ENCODE measurements at regions not wholly inside any gene's neighbourhood (a gene's known extent, or its start where the extent isn't known, plus 50 kb on each side); places are given as distances from the start of the nearest gene placed in this dataset.

DNA sequence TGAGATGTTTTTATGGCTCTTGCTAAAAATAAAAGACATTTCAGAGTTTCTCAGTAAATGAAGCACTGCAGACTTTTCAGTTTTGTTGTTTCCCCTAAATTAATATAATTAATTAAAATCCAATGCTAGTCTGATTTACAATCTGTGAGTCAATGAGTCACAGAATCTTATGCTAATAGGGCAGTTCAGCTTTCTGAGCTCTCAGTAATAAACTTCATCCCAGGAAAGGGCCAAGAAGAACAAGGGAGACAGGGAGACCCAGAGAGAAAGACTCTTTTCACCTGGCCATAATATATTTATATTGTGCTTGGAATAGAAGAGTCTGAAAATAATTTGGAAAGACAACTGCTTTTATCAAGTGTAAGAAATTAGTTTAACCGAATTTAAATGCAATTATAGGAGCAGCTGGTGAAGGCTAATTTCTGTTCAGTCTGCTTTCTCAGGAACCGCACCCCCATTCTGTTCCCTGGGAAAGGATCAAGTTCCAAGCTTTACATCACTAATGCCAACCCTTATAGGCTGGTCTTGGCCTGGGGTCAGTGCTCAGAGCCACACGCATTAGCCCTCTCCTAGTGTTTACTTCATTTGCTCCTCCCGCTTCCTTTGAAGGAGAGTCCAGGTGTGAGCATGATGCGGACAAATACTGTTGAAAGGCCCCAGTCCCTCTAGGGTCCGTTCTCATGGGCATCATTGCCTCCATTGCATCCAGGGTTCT is 145.6 kb downstream of the ZBTB18 start:
- no peak for DNase-seq

DNA sequence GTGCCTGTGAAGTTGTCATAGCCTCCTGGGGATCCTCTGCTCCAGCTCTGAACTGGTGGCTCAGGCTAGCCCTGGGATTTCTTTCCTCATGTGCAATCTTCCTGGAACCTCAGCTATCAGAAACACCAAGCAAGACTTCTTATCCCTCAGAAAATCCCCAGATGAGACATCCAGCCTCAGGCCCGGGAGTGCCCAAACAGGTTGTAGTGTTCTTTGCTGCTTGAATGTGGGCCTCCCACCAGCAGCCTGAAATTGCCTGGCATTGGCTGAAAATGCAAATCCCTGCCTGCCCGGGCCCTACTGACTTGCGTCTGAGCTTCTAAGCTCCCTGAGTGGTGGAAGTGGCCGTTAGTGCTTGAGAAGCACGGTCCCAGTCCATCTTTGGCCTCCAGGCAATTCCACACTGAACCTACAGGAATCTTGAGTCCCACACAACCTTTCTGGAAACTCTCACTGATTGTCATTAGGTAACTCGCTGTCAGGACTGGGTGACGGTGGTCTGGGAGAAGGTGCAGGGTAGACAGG is 146.8 kb downstream of the ZBTB18 start:
- DNase-seq: no peak
- TF ChIP-seq POLR2A (IDR thresholded peaks at IDR 0.05; ENCODE audit: low read length) (no peak), GATA1 (IDR thresholded peaks at IDR 0.05; ENCODE audit: low read depth, low read length) (no peak)

More for the DNA sequence above, 145.6 kb downstream of the ZBTB18 start:
- TF ChIP-seq GATA1 (IDR thresholded peaks at IDR 0.05; ENCODE audit: low read depth, low read length) (no peak), POLR2A (IDR thresholded peaks at IDR 0.05; ENCODE audit: low read length) (no peak)

DNA sequence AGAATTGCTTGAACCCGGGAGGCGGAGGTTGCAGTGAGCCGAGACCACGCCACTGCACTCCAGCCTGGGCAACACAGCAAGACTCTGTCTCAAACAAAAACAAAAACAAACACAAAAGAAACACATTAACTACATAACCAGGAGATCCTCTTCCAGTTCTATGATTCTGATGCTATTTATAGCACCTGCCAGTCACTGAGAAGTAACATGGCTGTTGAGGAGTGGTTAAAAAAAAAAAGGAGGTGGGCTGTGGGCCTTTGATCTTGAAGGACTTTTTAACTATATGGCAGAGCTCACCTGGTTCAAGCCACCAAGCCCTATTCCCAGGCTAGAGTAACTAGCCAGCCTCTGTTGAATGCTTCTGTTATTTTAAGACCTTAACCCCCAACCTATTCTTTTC is 148.8 kb downstream of the ZBTB18 start:
- DNase-seq: no peak
- TF ChIP-seq GATA1 (IDR thresholded peaks at IDR 0.05; ENCODE audit: low read depth, low read length) (no peak), POLR2A (IDR thresholded peaks at IDR 0.05; ENCODE audit: low read length) (no peak)

DNA sequence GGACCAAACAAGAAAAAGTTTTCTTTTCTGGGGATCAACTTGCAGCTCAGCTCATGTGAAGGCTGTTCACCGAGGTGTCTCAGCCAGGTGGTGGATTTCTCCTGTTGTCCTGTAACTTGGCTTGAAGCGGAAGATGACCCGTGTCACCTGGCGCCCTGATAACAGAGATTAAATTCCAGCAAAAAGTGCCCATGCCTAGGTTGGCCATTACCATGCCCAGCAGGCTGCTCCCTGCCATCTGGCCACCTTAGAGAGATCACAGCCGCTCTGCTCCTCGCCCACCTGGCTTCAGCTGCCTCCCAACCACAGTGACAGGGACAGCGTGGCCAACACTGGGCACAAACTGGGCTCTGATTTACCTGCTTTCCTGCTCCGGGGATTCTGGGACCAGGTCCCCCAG is 149.5 kb downstream of the ZBTB18 start:
- DNase-seq: no peak
- no peak for TF ChIP-seq GATA1 (IDR thresholded peaks at IDR 0.05; ENCODE audit: low read depth, low read length)
- TF ChIP-seq POLR2A (IDR thresholded peaks at IDR 0.05; ENCODE audit: low read length): no peak

DNA sequence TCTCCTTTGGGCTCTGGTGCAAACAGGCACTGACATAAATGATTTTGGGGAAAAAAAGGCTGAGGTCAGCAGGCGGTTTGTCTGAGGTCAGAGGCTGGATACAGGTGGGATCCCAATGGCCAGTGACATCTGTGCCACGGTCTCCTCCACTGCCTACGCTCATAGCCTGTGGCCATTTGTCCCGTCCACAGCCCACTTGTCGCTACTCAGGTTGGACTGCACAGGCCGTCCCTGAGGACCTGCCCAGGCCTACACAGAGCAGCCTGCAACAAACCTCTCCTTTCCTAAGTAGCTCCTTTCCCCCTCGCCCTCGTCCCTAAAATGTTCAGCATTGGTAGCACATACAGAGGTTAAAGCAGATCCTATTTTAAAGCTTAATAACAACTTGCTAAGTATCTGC is 150.7 kb downstream of the ZBTB18 start:
- no peak for TF ChIP-seq GATA1 (IDR thresholded peaks at IDR 0.05; ENCODE audit: low read depth, low read length)
- no peak for TF ChIP-seq POLR2A (IDR thresholded peaks at IDR 0.05; ENCODE audit: low read length)
- DNase-seq: no peak

DNA sequence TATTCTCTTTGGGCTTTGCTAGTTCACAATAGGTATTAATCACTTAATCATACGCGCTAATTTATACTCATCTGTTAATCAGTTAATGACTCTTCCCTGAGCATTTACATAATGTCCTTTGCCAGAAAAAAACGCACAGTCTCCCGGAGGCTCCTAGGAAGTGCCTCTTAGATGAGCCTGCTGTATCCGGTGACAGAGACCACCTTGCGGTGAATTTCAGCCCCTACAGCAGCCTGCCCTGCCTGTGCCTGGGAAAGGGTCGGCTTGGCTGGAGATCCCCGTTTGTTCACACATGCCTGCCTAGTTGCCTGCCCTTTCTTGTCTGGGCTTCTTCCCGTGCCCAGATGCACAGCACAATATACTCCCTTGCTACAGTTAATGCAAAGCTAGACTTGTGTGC is 152.9 kb downstream of the ZBTB18 start:
- DNase-seq: no peak
- TF ChIP-seq GATA1 (IDR thresholded peaks at IDR 0.05; ENCODE audit: low read depth, low read length) (no peak), POLR2A (IDR thresholded peaks at IDR 0.05; ENCODE audit: low read length) (no peak)

DNA sequence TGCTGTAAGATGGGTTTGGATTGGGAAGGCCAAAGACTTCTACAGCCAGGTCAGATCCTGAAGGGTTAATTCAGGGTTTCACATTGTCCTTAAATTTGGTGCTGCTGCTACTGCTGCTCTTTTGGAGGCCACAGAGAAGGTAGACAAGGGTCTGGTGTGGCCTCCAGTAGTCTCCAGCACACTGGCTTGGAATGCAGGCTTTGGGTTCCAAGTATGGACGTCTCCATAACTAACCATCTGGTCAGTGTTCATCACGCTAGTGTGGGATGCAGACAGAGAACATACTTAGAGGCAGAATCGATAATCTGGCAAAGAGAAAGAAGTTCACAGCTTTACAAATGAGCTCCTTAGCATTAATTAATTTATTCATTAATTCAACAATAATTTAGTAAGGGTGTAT is 154.1 kb downstream of the ZBTB18 start:
- DNase-seq: no peak
- TF ChIP-seq GATA1 (IDR thresholded peaks at IDR 0.05; ENCODE audit: low read depth, low read length): no peak
- no peak for TF ChIP-seq POLR2A (IDR thresholded peaks at IDR 0.05; ENCODE audit: low read length)

DNA sequence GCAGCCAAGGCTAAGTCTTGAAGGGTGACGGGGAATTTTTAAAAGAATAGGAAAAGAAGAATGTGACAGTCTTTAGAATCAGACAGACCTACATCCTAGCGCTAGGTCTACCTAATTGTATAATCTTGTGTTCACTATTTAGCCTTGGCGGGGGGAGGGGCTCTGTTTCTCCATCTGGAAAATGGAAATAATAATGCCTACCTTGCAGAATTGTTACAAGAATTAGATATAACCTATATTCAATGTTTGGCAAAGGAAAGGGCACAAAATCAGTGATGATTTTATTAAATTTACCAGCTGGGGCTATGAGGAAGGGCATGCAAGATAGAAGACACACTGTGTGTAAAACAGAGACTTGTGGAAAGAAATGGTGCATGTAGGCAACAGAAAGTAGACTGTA is 154.8 kb downstream of the ZBTB18 start:
- DNase-seq: no peak

DNA sequence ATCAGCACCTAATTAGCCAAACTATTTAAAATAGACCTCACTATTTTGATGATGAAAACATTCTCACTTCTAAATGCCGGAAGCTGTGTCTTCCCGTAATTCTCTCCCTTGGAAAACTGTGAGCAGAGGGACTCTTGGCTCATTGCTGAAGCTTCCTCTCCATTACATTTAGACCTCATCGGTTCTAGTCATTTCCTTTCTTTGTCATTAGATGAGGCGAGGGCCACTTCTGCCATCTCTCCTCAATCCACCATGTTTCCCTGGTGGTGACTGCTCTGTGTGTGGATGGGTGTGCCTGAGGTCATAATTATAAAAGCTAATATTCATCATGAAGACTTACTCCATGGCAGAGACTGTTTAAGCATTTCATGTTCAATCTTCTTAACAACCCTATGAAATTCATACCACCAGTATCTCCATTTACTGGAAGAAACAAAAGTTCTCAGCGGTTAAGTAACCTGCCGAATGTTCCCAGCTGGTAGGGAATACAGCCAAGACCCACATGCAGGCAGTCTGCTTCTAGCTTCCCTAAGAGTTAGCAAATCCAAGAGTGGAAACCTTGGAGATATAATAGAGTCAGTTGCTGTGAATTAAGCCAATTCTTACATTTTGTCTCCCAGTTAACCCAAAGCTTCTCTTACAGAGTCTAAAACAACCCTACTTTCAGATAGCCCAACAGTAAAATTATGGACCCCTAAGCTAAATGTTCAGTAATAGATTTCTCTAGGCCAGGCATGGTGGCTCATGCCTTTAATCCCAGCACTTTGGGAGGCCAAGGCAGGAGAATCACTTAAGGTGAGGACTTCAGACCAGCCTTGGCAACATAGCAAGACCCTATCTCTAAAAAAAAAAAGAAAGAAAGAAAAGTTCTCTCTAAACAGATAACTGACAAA is 156.2 kb downstream of the ZBTB18 start:
- TF ChIP-seq GATA1 (IDR thresholded peaks at IDR 0.05; ENCODE audit: low read depth, low read length) (no peak), POLR2A (IDR thresholded peaks at IDR 0.05; ENCODE audit: low read length) (no peak)
- DNase-seq: no peak

More for the DNA sequence above, 154.8 kb downstream of the ZBTB18 start:
- TF ChIP-seq POLR2A (IDR thresholded peaks at IDR 0.05; ENCODE audit: low read length) (no peak), GATA1 (IDR thresholded peaks at IDR 0.05; ENCODE audit: low read depth, low read length) (no peak)

DNA sequence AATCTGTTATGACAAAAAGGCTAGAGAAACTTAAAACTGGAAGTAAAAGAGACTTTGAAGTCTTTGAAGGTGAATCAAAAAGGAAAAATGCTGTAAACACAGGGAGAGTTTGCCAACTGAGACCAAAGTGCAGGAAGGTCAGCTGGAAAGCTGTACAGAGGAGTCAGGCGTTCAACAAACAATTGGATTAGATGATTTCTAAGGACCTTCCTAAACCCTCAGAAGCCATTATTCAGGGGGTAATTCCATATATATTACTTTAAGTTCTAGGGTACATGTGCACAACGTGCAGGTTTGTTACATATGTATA is 156.8 kb downstream of the ZBTB18 start:
- TF ChIP-seq POLR2A (IDR thresholded peaks at IDR 0.05; ENCODE audit: low read length): no peak
- no peak for TF ChIP-seq GATA1 (IDR thresholded peaks at IDR 0.05; ENCODE audit: low read depth, low read length)
- no peak for DNase-seq

DNA sequence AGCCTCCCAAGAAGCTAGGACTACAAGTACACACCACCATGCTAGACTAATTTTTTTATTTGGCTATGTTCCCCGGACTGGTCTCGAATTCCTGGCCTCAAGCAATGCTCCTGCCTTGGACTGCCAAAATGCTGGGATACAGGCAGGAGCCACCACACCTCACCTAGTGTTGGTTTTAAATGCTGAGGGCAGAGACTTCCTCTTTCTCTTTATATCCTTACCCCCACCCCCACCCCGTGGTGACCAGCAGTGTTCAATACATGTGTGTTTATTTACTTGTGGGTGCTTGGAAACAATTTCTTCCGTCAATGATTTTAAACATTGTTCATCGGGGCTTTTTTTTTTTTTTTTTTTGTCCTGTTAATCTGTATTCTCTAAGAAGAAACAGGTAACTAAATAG is 158.9 kb downstream of the ZBTB18 start:
- no peak for TF ChIP-seq GATA1 (IDR thresholded peaks at IDR 0.05; ENCODE audit: low read depth, low read length)
- TF ChIP-seq POLR2A (IDR thresholded peaks at IDR 0.05; ENCODE audit: low read length): no peak
- DNase-seq: no peak

DNA sequence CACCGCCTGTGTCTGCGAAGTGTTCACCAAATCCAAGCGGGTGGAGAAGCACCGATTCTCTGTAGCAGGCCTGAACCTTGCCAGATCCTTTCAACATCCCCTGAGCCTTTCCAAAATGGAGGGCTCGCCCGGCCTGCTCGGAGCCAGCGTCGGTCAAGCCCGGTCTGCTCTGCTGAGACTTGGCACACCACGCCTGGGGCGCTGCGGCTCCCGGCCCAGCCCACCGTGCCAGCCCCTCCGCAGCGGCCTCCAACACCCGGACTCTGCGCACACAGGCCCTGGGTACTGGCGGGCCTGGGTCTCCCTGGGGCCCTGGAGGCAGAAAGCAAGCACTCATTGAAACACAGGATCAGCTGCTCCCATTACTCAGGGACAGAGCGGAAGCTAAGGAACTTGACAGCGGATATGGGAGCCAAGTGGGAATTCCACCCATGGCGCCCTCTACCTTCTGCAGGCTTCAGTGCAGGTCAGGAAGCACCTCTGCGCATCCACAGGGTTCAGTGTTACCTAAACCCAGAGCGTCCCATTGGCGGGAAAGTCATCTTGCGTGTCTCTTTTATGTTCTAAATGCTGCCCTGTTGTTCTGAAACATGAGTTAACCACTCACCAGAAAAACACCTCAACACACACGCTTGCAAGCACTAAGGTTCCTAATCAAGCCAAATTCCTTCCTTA is 159.9 kb downstream of the ZBTB18 start:
- DNase-seq: no peak
- TF ChIP-seq GATA1 (IDR thresholded peaks at IDR 0.05; ENCODE audit: low read depth, low read length): no peak
- TF ChIP-seq POLR2A (IDR thresholded peaks at IDR 0.05; ENCODE audit: low read length): no peak

DNA sequence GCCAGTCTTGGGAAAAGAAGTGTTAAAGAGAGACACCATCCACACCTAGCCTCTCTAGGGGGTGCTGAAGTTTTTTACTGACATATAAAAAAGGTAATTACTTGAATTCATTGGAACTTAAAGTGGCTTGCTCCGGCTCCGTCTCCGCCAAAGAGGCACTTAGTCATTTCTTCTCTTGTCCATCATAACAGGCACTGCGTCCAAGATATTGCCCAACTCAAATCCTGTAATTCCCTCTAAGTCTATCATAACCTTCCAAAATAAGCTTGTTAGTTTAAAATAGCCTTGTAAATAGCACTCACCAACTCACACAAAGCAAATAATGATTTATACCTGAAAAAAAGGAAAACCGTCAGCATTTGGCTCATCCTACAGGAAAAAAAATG is 160.5 kb downstream of the ZBTB18 start:
- DNase-seq: no peak

DNA sequence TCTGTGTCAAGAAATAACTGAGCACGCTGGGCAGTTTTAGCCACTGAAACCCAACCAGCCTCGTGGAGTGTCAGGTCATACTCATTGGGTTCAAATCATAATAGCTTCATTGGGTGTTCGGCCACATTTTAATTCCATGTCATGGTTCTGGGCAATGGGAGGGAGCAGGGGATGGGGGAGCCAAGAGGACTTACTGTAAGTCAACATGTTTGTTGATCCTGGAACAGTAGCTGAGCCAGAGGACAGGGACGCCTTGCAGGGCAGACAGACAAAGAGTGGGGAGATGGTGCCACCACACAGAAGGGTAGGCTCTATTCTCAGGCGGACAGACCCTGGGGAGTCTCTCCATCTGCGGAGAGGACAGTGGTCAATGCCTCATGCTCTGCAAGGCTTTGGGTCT is 161.1 kb downstream of the ZBTB18 start:
- TF ChIP-seq POLR2A (IDR thresholded peaks at IDR 0.05; ENCODE audit: low read length): no peak
- TF ChIP-seq GATA1 (IDR thresholded peaks at IDR 0.05; ENCODE audit: low read depth, low read length): no peak

More for the DNA sequence above, 160.5 kb downstream of the ZBTB18 start:
- TF ChIP-seq GATA1 (IDR thresholded peaks at IDR 0.05; ENCODE audit: low read depth, low read length) (no peak), POLR2A (IDR thresholded peaks at IDR 0.05; ENCODE audit: low read length) (no peak)

More for the DNA sequence above, 161.1 kb downstream of the ZBTB18 start:
- DNase-seq: no peak

All from erythroblast (primary cell).